Loucy (cell line): ENCODE measurements at regions not wholly inside any gene's neighbourhood (a gene's known extent, or its start where the extent isn't known, plus 50 kb on each side); places are given as distances from the start of the nearest gene placed in this dataset.

ENCODE experiments used
- CTCF ChIP-seq: fragments of 200-600 bp; sonication (generic); conservative IDR thresholded peaks from 2 replicates; pipeline ENCODE4 v1.5.1; 2014; ENCODE audit warnings: mild to moderate bottlenecking, antibody characterized with exemption, low read length
- EZH2phosphoT487 ChIP-seq: fragments of 200-600 bp; IDR thresholded peaks from 2 replicates; pipeline ENCODE4 v1.6.1; 2018; ENCODE audit warnings: antibody characterized with exemption, mild to moderate bottlenecking, moderate library complexity, borderline replicate concordance

GRCh38 chr3:181941250-181941649, 229.5 kb downstream of the SOX2 start:
- no peak for TF ChIP-seq CTCF
- no peak for TF ChIP-seq EZH2phosphoT487
